K562 (cell line): ENCODE measurements at regions not wholly inside any gene's neighbourhood (a gene's known extent, or its start where the extent isn't known, plus 50 kb on each side); places are given as distances from the start of the nearest gene placed in this dataset.

Experiments
- CEBPG ChIP-seq, 3 experiments: fragments of 200-800 bp in 1 of 3; sonication (Bioruptor generic) in 1 of 3; sonication (generic) in 1 of 3; formaldehyde crosslinking in 1 of 3; IDR thresholded peaks in 2 of 3; conservative IDR thresholded peaks in 1 of 3; 2 replicates each; pipeline versions ENCODE4 v1.6.1 to v1.8.0; 2016 to 2022; ENCODE audit warnings: missing compliant biosample characterization in 2 of 3, missing genetic modification characterization in 2 of 3, mild to moderate bottlenecking in 1 of 3, missing genetic modification reagents in 1 of 3
- CLOCK ChIP-seq: fragments of 250-450 bp; sonication (Bioruptor Pico); IDR thresholded peaks from 2 replicates; pipeline ENCODE4 v1.4.0; 2020; ENCODE audit warnings: mild to moderate bottlenecking, moderate library complexity, borderline replicate concordance
- GATAD2A ChIP-seq: fragments of 450-650 bp; IDR thresholded peaks from 2 replicates; pipeline ENCODE4 v1.6.1; 2017
- ID3 ChIP-seq, 2 experiments: fragments of 250-450 bp in 1 of 2; fragments of 450-650 bp in 1 of 2; sonication (Bioruptor Pico) in 1 of 2; IDR thresholded peaks; 2 replicates each; pipeline versions ENCODE4 v1.6.1 to v1.8.0; 2016 to 2021; ENCODE audit warnings: mild to moderate bottlenecking in 2 of 2, moderate library complexity in 2 of 2, missing compliant biosample characterization in 1 of 2, missing genetic modification characterization in 1 of 2
- KAT7 ChIP-seq: sonication (generic); formaldehyde crosslinking; IDR thresholded peaks from 2 replicates; pipeline ENCODE4 v1.8.0; 2022; ENCODE audit warnings: missing genetic modification reagents, mild to moderate bottlenecking, borderline replicate concordance
- MIER1 ChIP-seq: fragments of 450-650 bp; IDR thresholded peaks from 2 replicates; pipeline ENCODE4 v1.6.1; 2016; ENCODE audit warnings: antibody characterized with exemption, mild to moderate bottlenecking, low read depth
- NFE2 ChIP-seq: IDR thresholded peaks from 2 replicates; pipeline ENCODE4 v1.6.1; 2014; ENCODE audit warnings: antibody characterized with exemption, low read depth
- ZBTB8A ChIP-seq: fragments of 450-650 bp; IDR thresholded peaks from 2 replicates; pipeline ENCODE4 v1.6.1; 2018; ENCODE audit warnings: mild to moderate bottlenecking, moderate library complexity; ENCODE audit not compliant: partially characterized antibody
- ZNF384 ChIP-seq: IDR thresholded peaks from 2 replicates; pipeline ENCODE4 v1.6.1; 2012; ENCODE audit warnings: low read depth, low read length, improper control_type of control experiment
- TF ChIP-seq, protein P1 (sequence below): sonication (generic); formaldehyde crosslinking; IDR thresholded peaks from 2 replicates; pipeline ENCODE4 v1.8.1; 2022; ENCODE audit warnings: missing genetic modification reagents

DNA sequence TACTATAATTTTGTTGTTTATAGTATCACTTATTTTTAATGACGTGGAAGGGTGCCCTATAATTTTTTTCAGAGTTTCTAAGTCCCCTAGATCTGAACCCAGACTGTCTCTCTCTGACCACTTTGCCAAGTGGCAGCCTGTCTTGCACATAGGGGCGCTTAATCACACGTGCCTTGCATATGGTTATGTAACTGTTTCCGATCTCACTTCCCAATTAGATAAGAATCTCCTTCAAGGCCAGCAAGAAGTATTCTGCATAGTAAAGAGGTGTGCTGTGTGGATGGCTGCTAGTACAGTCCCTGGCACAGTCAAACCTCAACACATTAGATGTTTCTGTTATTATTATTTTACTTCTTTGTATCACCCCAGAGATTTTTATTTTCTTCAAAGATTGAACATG, 197.8 kb upstream of the SIX2 start (continued):
- TF ChIP-seq CLOCK (no peak), ZNF384 (no peak), ZBTB8A (no peak), GATAD2A (no peak), NFE2 (no peak), KAT7 (CRISPR knock-in tag) (no peak), CEBPG (CRISPR knock-in tag; IDR thresholded peaks at IDR 0.05) (no peak), CEBPG (tag; conservative IDR thresholded peaks at IDR 0.05 in 1 of 2, IDR thresholded peaks at IDR 0.05 in 1 of 2) (no peak), MIER1 (no peak), ID3 (CRISPR knock-in tag; IDR thresholded peaks at IDR 0.05) (no peak), ID3 (tag; IDR thresholded peaks at IDR 0.05) (no peak)
- TF ChIP-seq, protein P1, sequence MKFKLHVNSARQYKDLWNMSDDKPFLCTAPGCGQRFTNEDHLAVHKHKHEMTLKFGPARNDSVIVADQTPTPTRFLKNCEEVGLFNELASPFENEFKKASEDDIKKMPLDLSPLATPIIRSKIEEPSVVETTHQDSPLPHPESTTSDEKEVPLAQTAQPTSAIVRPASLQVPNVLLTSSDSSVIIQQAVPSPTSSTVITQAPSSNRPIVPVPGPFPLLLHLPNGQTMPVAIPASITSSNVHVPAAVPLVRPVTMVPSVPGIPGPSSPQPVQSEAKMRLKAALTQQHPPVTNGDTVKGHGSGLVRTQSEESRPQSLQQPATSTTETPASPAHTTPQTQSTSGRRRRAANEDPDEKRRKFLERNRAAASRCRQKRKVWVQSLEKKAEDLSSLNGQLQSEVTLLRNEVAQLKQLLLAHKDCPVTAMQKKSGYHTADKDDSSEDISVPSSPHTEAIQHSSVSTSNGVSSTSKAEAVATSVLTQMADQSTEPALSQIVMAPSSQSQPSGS (CRISPR knock-in tag): no peak
